H1 (cell line): ENCODE measurements at regions not wholly inside any gene's neighbourhood (a gene's known extent, or its start where the extent isn't known, plus 50 kb on each side); places are given as distances from the start of the nearest gene placed in this dataset.

Experiments
- CTCF ChIA-PET: fragments of 300-600 bp; sonication (Branson Sonifier 250); formaldehyde crosslinking; loops from one replicate; lab custom pipeline; 2021; ENCODE audit not compliant: partially characterized antibody; lab: Charles Lee
- POLR2A ChIA-PET: fragments of 300-600 bp; sonication (Branson Sonifier 250); formaldehyde crosslinking; loops from one replicate; lab custom pipeline; 2021; ENCODE audit warnings: inconsistent platforms; ENCODE audit not compliant: partially characterized antibody; lab: Charles Lee
- DNase-seq, 2 experiments: peaks; one replicate each; pipeline versions ENCODE4 v3.0.0 to v3.0.0-alpha.2; 2010 to 2022; ENCODE audit warnings: low spot score in 2 of 2, low read depth in 1 of 2, mixed read lengths in 1 of 2
- FAIRE-seq: peaks from 2 replicates; lab custom pipeline; 2011; peaks lifted over from hg19 to GRCh38; lab: Jason Lieb, UNC
- H2AFZ ChIP-seq: 2 replicates; pipeline ENCODE4 v1.8.1; 2012; ENCODE audit warnings: low read length, inconsistent platforms
- H2AK5ac ChIP-seq: 2 replicates; pipeline ENCODE4 v1.6.1; 2013; ENCODE audit warnings: low read depth, low read length
- H2BK120ac ChIP-seq: replicated peaks from 2 replicates; pipeline ENCODE3; 2013; ENCODE audit warnings: low read depth, low read length, inconsistent platforms
- H2BK12ac ChIP-seq: 2 replicates; pipeline ENCODE4 v1.6.1; 2013; ENCODE audit warnings: low read depth, low read length
- H2BK15ac ChIP-seq: 2 replicates; pipeline ENCODE4 v1.6.1; 2013; ENCODE audit warnings: low read length
- H2BK20ac ChIP-seq: 2 replicates; pipeline ENCODE4 v1.6.1; 2013; ENCODE audit warnings: low read length
- H2BK5ac ChIP-seq: 2 replicates; pipeline ENCODE4 v1.6.1; 2013; ENCODE audit warnings: low read depth, low read length
- H3K14ac ChIP-seq: 2 replicates; pipeline ENCODE4 v1.6.1; 2013; ENCODE audit warnings: inconsistent platforms; ENCODE audit not compliant: insufficient read length
- H3K18ac ChIP-seq: 2 replicates; pipeline ENCODE4 v1.6.1; 2013; ENCODE audit warnings: low read length; ENCODE audit errors: extremely low read depth
- H3K23ac ChIP-seq: 2 replicates; pipeline ENCODE4 v1.6.1; 2013; ENCODE audit warnings: inconsistent platforms; ENCODE audit not compliant: insufficient read length
- H3K23me2 ChIP-seq: 2 replicates; pipeline ENCODE4 v1.6.1; 2013; ENCODE audit warnings: low read depth, low read length
- H3K27ac ChIP-seq: 2 replicates; pipeline ENCODE4 v1.6.1; 2011; ENCODE audit warnings: low read depth, low read length, inconsistent platforms
- H3K27me3 ChIP-seq, 4 experiments: replicated peaks in 1 of 4; 1 replicate in 1 of 4; 2 replicates in 3 of 4; pipeline versions ENCODE4 v1.6.1 to v1.8.1; 2011 to 2013; ENCODE audit warnings: low read length in 3 of 4, mild to moderate bottlenecking in 3 of 4, inconsistent platforms in 2 of 4, mixed read lengths in 2 of 4, moderate library complexity in 1 of 4; ENCODE audit not compliant: control insufficient read depth in 3 of 4, insufficient read depth in 3 of 4; ENCODE audit errors: extremely low read depth in 1 of 4
- H3K36me3 ChIP-seq, 4 experiments: 2 replicates each; pipeline versions ENCODE4 v1.6.1 to v1.8.1; 2011 to 2013; ENCODE audit warnings: mild to moderate bottlenecking in 4 of 4, low read length in 3 of 4, moderate library complexity in 2 of 4, control low read depth in 1 of 4, inconsistent platforms in 1 of 4; ENCODE audit not compliant: insufficient read depth in 4 of 4, control insufficient read depth in 2 of 4
- H3K4ac ChIP-seq: replicated peaks from 2 replicates; pipeline ENCODE3; 2013; ENCODE audit warnings: low read length, low read depth, mixed read lengths, inconsistent platforms; ENCODE audit not compliant: insufficient read length
- H3K4me1 ChIP-seq, 4 experiments: replicated peaks in 1 of 4; 1 replicate in 1 of 4; 2 replicates in 3 of 4; pipeline versions ENCODE4 v1.6.1 to v1.8.1; 2011 to 2013; ENCODE audit warnings: low read length in 3 of 4, inconsistent platforms in 2 of 4, mixed read lengths in 1 of 4; ENCODE audit not compliant: insufficient read depth in 4 of 4, control insufficient read depth in 3 of 4
- H3K4me2 ChIP-seq, 2 experiments: 2 replicates each; pipeline versions ENCODE4 v1.6.1 to v1.8.1; 2011 to 2013; ENCODE audit warnings: low read depth in 2 of 2, low read length in 2 of 2, control low read depth in 1 of 2, inconsistent platforms in 1 of 2, mild to moderate bottlenecking in 1 of 2; ENCODE audit not compliant: insufficient read depth in 1 of 2
- H3K4me3 ChIP-seq, 4 experiments: fragments of 200-600, 300-600 bp in 1 of 4; sonication (generic), shearing (Covaris generic), sonication (Bioruptor Twin) in 1 of 4; 2 replicates each; pipeline versions ENCODE4 v1.5.1 to v1.8.1; 2011 to 2016; ENCODE audit warnings: low read length in 4 of 4, low read depth in 3 of 4, control low read depth in 2 of 4, inconsistent platforms in 2 of 4, mild to moderate bottlenecking in 2 of 4, mixed read lengths in 1 of 4, moderate library complexity in 1 of 4; ENCODE audit not compliant: insufficient read depth in 2 of 4; ENCODE audit errors: extremely low read depth in 1 of 4
- H3K56ac ChIP-seq: replicated peaks from 2 replicates; pipeline ENCODE3; 2013; ENCODE audit warnings: low read depth, mild to moderate bottlenecking, mixed read lengths, low read length, inconsistent platforms; ENCODE audit not compliant: insufficient read length
- H3K79me1 ChIP-seq: 2 replicates; pipeline ENCODE4 v1.6.1; 2013; ENCODE audit warnings: low read depth, low read length, control low read depth
- H3K79me2 ChIP-seq, 2 experiments: 2 replicates each; pipeline versions ENCODE4 v1.6.1 to v1.8.1; 2012 to 2013; ENCODE audit warnings: low read length in 2 of 2, mild to moderate bottlenecking in 2 of 2, inconsistent platforms in 1 of 2; ENCODE audit not compliant: insufficient read depth in 2 of 2, control insufficient read depth in 1 of 2
- H3K9ac ChIP-seq, 4 experiments: replicated peaks in 1 of 4; 1 replicate in 1 of 4; 2 replicates in 3 of 4; pipeline versions ENCODE4 v1.6.1 to v1.8.1; 2011 to 2013; ENCODE audit warnings: low read depth in 3 of 4, low read length in 3 of 4, control low read depth in 2 of 4, mild to moderate bottlenecking in 2 of 4, moderate library complexity in 2 of 4, inconsistent platforms in 1 of 4; ENCODE audit errors: extremely low read depth in 1 of 4
- H3K9me3 ChIP-seq, 2 experiments: 2 replicates each; pipeline versions ENCODE4 v1.6.1 to v1.8.1; 2012 to 2013; ENCODE audit warnings: mild to moderate bottlenecking in 2 of 2, moderate library complexity in 2 of 2, control low read depth in 1 of 2, inconsistent platforms in 1 of 2, low read depth in 1 of 2, low read length in 1 of 2, mixed read lengths in 1 of 2; ENCODE audit not compliant: insufficient read depth in 2 of 2
- H4K20me1 ChIP-seq, 2 experiments: replicated peaks in 1 of 2; 2 replicates each; pipeline versions ENCODE3 to v1.8.1; 2011 to 2013; ENCODE audit warnings: inconsistent platforms in 2 of 2, low read length in 2 of 2, mild to moderate bottlenecking in 1 of 2; ENCODE audit not compliant: insufficient read depth in 2 of 2, control insufficient read depth in 1 of 2
- H4K5ac ChIP-seq: 2 replicates; pipeline ENCODE4 v1.6.1; 2013; ENCODE audit warnings: low read length, low read depth, mixed read lengths, inconsistent platforms; ENCODE audit not compliant: insufficient read length
- H4K8ac ChIP-seq: 2 replicates; pipeline ENCODE4 v1.8.0; 2013; ENCODE audit warnings: mild to moderate bottlenecking, moderate library complexity, low read length, inconsistent platforms; ENCODE audit not compliant: insufficient read depth; ENCODE audit errors: extremely low read depth
- H4K91ac ChIP-seq: replicated peaks from 2 replicates; pipeline ENCODE3; 2013; ENCODE audit warnings: low read length, mixed read lengths, inconsistent platforms; ENCODE audit not compliant: insufficient read length
- BACH1 ChIP-seq: IDR thresholded peaks from 2 replicates; pipeline ENCODE4 v1.6.1; 2012; ENCODE audit warnings: low read length, improper control_type of control experiment
- BRCA1 ChIP-seq: IDR thresholded peaks from 2 replicates; pipeline ENCODE4 v1.6.1; 2012; ENCODE audit warnings: low read depth, low read length, improper control_type of control experiment
- CBX8 ChIP-seq: fragments of 300-800, 300-1000 bp; sonication (generic); IDR thresholded peaks from 2 replicates; pipeline ENCODE4 v1.7.1; 2016; ENCODE audit warnings: low read depth, low read length, borderline replicate concordance
- CEBPB ChIP-seq: IDR thresholded peaks from 2 replicates; pipeline ENCODE4 v1.6.1; 2012; ENCODE audit warnings: low read depth, low read length
- JUND ChIP-seq: IDR thresholded peaks from 2 replicates; pipeline ENCODE4 v1.6.1; 2011; ENCODE audit warnings: mild to moderate bottlenecking, improper control_type of control experiment, low read length
- RAD21 ChIP-seq, 2 experiments: IDR thresholded peaks in 1 of 2; conservative IDR thresholded peaks in 1 of 2; 2 replicates each; pipeline ENCODE4 v1.6.1; 2011; ENCODE audit warnings: low read depth in 2 of 2, low read length in 2 of 2, improper control_type of control experiment in 1 of 2, inconsistent platforms in 1 of 2, mild to moderate bottlenecking in 1 of 2, moderate library complexity in 1 of 2
- RBBP5 ChIP-seq: IDR thresholded peaks from 2 replicates; pipeline ENCODE4 v1.7.1; 2012; ENCODE audit warnings: low read depth, mild to moderate bottlenecking, inconsistent platforms, low read length, moderate library complexity, borderline replicate concordance
- SP1 ChIP-seq: IDR thresholded peaks from 2 replicates; pipeline ENCODE4 v1.6.1; 2011; ENCODE audit warnings: low read depth, low read length
- TAF1 ChIP-seq: IDR thresholded peaks from 2 replicates; pipeline ENCODE4 v1.6.1; 2011; ENCODE audit warnings: mild to moderate bottlenecking, low read depth, low read length
- TBP ChIP-seq: IDR thresholded peaks from 2 replicates; pipeline ENCODE4 v1.6.1; 2011; ENCODE audit warnings: low read depth, low read length, improper control_type of control experiment
- WGBS, 2 experiments: shearing (Covaris generic) in 1 of 2; methylation state at CpG; one replicate each; pipeline versions ENCODE4 v1.1.6 to v1.1.7; 2013 to 2015; ENCODE audit warnings: low lambda C conversion rate in 2 of 2, mixed read lengths in 2 of 2, inconsistent platforms in 1 of 2, low coverage in 1 of 2, missing lambda C conversion rate in 1 of 2; ENCODE audit not compliant: insufficient replicate concordance in 2 of 2, insufficient coverage in 1 of 2, insufficient read length in 1 of 2; ENCODE audit errors: extremely low coverage in 1 of 2, missing lambda C conversion rate in 1 of 2; 5-methylcytosine and 5-hydroxymethylcytosine counted together
- TF ChIP-seq, protein P1 (sequence below): IDR thresholded peaks from 2 replicates; pipeline ENCODE4 v1.6.1; 2012; ENCODE audit warnings: inconsistent platforms
- TF ChIP-seq, protein P2 (sequence below), 3 experiments: IDR thresholded peaks; 1 replicate in 2 of 3; 2 replicates in 1 of 3; pipeline versions ENCODE4 v1.5.1 to v1.6.1; 2011; ENCODE audit warnings: low read length in 3 of 3, mild to moderate bottlenecking in 3 of 3, inconsistent platforms in 2 of 3, low read depth in 1 of 3, moderate library complexity in 1 of 3; ENCODE audit not compliant: insufficient read depth in 1 of 3; ENCODE audit errors: control extremely low read depth in 1 of 3

DNA sequence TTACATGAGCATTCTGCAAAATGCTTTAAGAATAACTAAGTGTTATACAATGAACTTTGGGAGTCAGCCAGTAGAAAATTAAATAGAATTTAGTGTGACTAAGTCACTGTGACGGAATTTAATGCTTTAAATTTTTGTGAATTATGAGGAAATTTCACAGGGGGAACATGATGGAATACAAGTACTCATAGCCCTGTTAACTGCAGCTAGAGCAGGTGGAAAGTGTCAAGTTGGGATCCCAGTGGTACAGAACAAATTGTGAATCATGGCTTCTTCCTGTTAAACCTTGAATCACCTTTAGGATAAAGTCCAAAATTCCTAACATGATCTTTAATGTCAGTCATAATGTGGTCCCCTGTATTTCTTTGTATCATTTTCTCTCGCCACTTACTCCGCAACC, 212.2 kb upstream of the CENPE start:
- H4K91ac ChIP-seq = no peak overlapping the region
- no peaks in the 10 kb centered on the region for H3K23me2 ChIP-seq
- WGBS, 2 experiments = 88% methylated on average over 3 of the region's 3 CpGs; no CpG with 5 or more reads in 1 of the 2 experiments
- no peak overlapping the region for H2BK15ac ChIP-seq
- no peak overlapping the region for H2BK12ac ChIP-seq
- H4K20me1 ChIP-seq = no peaks in the 10 kb centered on the region
- no peaks in the 10 kb centered on the region for H3K79me1 ChIP-seq
- no peak overlapping the region for H2AFZ ChIP-seq
- H3K14ac ChIP-seq = no peak overlapping the region
- ChIA-PET POLR2A (no interaction called here), CTCF (no interaction called here)
- TF ChIP-seq BRCA1 = no peak
- no peak for TF ChIP-seq TAF1
- TF ChIP-seq RAD21 (IDR thresholded peaks at IDR 0.05 in 1 of 2, conservative IDR thresholded peaks at IDR 0.05 in 1 of 2; ENCODE audit: low read depth in 2 of 2, low read length in 2 of 2) = no peak
- TF ChIP-seq BACH1 = no peak
- TF ChIP-seq, protein P1, sequence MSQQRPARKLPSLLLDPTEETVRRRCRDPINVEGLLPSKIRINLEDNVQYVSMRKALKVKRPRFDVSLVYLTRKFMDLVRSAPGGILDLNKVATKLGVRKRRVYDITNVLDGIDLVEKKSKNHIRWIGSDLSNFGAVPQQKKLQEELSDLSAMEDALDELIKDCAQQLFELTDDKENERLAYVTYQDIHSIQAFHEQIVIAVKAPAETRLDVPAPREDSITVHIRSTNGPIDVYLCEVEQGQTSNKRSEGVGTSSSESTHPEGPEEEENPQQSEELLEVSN = no peak
- no peak for TF ChIP-seq TBP
- TF ChIP-seq CEBPB = no peak
- TF ChIP-seq, protein P2, sequence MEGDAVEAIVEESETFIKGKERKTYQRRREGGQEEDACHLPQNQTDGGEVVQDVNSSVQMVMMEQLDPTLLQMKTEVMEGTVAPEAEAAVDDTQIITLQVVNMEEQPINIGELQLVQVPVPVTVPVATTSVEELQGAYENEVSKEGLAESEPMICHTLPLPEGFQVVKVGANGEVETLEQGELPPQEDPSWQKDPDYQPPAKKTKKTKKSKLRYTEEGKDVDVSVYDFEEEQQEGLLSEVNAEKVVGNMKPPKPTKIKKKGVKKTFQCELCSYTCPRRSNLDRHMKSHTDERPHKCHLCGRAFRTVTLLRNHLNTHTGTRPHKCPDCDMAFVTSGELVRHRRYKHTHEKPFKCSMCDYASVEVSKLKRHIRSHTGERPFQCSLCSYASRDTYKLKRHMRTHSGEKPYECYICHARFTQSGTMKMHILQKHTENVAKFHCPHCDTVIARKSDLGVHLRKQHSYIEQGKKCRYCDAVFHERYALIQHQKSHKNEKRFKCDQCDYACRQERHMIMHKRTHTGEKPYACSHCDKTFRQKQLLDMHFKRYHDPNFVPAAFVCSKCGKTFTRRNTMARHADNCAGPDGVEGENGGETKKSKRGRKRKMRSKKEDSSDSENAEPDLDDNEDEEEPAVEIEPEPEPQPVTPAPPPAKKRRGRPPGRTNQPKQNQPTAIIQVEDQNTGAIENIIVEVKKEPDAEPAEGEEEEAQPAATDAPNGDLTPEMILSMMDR (IDR thresholded peaks at IDR 0.05; ENCODE audit: control extremely low read depth in 1 of 3, insufficient read depth in 1 of 3, low read depth in 1 of 3, low read length in 3 of 3) = no peak
- no peak for TF ChIP-seq CBX8
- TF ChIP-seq RBBP5 = no peak
- no peak for TF ChIP-seq SP1
- TF ChIP-seq JUND = no peak
- H4K8ac ChIP-seq = no peak overlapping the region
- H3K9me3 ChIP-seq = no peaks in the 10 kb centered on the region
- no peak overlapping the region for H3K9ac ChIP-seq
- no peaks in the 10 kb centered on the region for H3K27me3 ChIP-seq
- H3K4me2 ChIP-seq = no peak overlapping the region
- H3K18ac ChIP-seq = no peak overlapping the region
- H3K56ac ChIP-seq = no peak overlapping the region
- no peaks in the 10 kb centered on the region for H3K4me1 ChIP-seq
- H2BK120ac ChIP-seq = no peak overlapping the region
- no peak overlapping the region for H3K4me3 ChIP-seq
- FAIRE-seq (no peak), DNase-seq (no peak)
- no peak overlapping the region for H4K5ac ChIP-seq
- H3K4ac ChIP-seq = no peak overlapping the region
- no peak overlapping the region for H2AK5ac ChIP-seq
- no peak overlapping the region for H2BK5ac ChIP-seq
- no peak overlapping the region for H2BK20ac ChIP-seq
- H3K36me3 ChIP-seq = no peaks in the 10 kb centered on the region
- no peak overlapping the region for H3K23ac ChIP-seq
- no peak overlapping the region for H3K27ac ChIP-seq
- no peaks in the 10 kb centered on the region for H3K79me2 ChIP-seq
